Loucy (cell line): ENCODE measurements at regions not wholly inside any gene's neighbourhood (a gene's known extent, or its start where the extent isn't known, plus 50 kb on each side); places are given as distances from the start of the nearest gene placed in this dataset.

Experiments used
- H2AFZ ChIP-seq: fragments of 200-600 bp; sonication (generic); 2 replicates; pipeline ENCODE4 v1.6.0; 2016; ENCODE audit warnings: antibody characterized with exemption, mild to moderate bottlenecking, low read length, moderate library complexity
- H3F3A ChIP-seq: fragments of 200-600 bp; 2 replicates; pipeline ENCODE4 v1.6.0; 2016; ENCODE audit warnings: antibody characterized with exemption, low read depth, mild to moderate bottlenecking
- H3K27me3 ChIP-seq: fragments of 200-600 bp; sonication (generic); 2 replicates; pipeline ENCODE4 v1.6.1; 2014; ENCODE audit warnings: low read length, mild to moderate bottlenecking; ENCODE audit not compliant: insufficient read depth, poor library complexity, severe bottlenecking
- H3K36me3 ChIP-seq: fragments of 200-600 bp; sonication (generic); 2 replicates; pipeline ENCODE4 v1.6.1; 2016; ENCODE audit warnings: low read length; ENCODE audit not compliant: insufficient read depth
- H3K4me1 ChIP-seq: fragments of 200-600 bp; sonication (generic); 2 replicates; pipeline ENCODE4 v1.5.1; 2014; ENCODE audit warnings: low read length, mild to moderate bottlenecking; ENCODE audit not compliant: insufficient read depth, poor library complexity, severe bottlenecking
- H3K4me2 ChIP-seq: fragments of 200-600 bp; sonication (generic); 2 replicates; pipeline ENCODE4 v1.6.0; 2014; ENCODE audit warnings: antibody characterized with exemption, low read length, low read depth, mild to moderate bottlenecking; ENCODE audit not compliant: poor library complexity, severe bottlenecking
- H3K4me3 ChIP-seq: fragments of 200-600 bp; sonication (generic); 2 replicates; pipeline ENCODE4 v1.5.1; 2014; ENCODE audit warnings: low read length, mild to moderate bottlenecking, mixed read lengths; ENCODE audit not compliant: poor library complexity, severe bottlenecking
- H3K79me2 ChIP-seq: fragments of 200-600 bp; sonication (generic); 2 replicates; pipeline ENCODE4 v1.6.1; 2014; ENCODE audit warnings: low read length; ENCODE audit not compliant: insufficient read depth
- H3K9ac ChIP-seq: fragments of 200-600 bp; sonication (generic); 2 replicates; pipeline ENCODE4 v1.6.0; 2014; ENCODE audit warnings: mild to moderate bottlenecking, low read depth, low read length, moderate library complexity; ENCODE audit not compliant: poor library complexity, severe bottlenecking
- H3K9me2 ChIP-seq: fragments of 200-600 bp; sonication (generic); replicated peaks from 2 replicates; pipeline ENCODE4 v1.6.1; 2016; ENCODE audit warnings: low read depth, low read length, mixed read lengths
- H3K9me3 ChIP-seq: fragments of 200-600 bp; sonication (generic); 2 replicates; pipeline ENCODE4 v1.6.1; 2014; ENCODE audit warnings: mild to moderate bottlenecking, antibody characterized with exemption, low read length, low read depth; ENCODE audit not compliant: insufficient read depth
- H4K20me1 ChIP-seq: fragments of 200-600 bp; sonication (generic); 2 replicates; pipeline ENCODE4 v1.6.0; 2014; ENCODE audit warnings: antibody characterized with exemption, low read length, mild to moderate bottlenecking; ENCODE audit not compliant: insufficient read depth, poor library complexity, severe bottlenecking
- CTCF ChIP-seq: fragments of 200-600 bp; sonication (generic); conservative IDR thresholded peaks from 2 replicates; pipeline ENCODE4 v1.5.1; 2014; ENCODE audit warnings: mild to moderate bottlenecking, antibody characterized with exemption, low read length
- EZH2phosphoT487 ChIP-seq: fragments of 200-600 bp; IDR thresholded peaks from 2 replicates; pipeline ENCODE4 v1.6.1; 2018; ENCODE audit warnings: antibody characterized with exemption, mild to moderate bottlenecking, moderate library complexity, borderline replicate concordance

GRCh38 chr13:67754012-67754411 is 523.9 kb upstream of the PCDH9 start:
- Histone ChIP-seq H3K4me1 (no peaks in the 10 kb centered on the region), H3K9ac (no peak overlapping the region), H3K9me3 (no peaks in the 10 kb centered on the region), H3K79me2 (no peaks in the 10 kb centered on the region), H3K36me3 (no peaks in the 10 kb centered on the region), H3K27me3 (no peaks in the 10 kb centered on the region), H3K9me2 (no peaks in the 10 kb centered on the region), H3F3A (no peaks in the 10 kb centered on the region), H4K20me1 (no peaks in the 10 kb centered on the region), H3K4me2 (no peak overlapping the region), H2AFZ (no peak overlapping the region), H3K4me3 (no peak overlapping the region)
- no peak for TF ChIP-seq EZH2phosphoT487
- TF ChIP-seq CTCF = no peak

- H4K20me1 ChIP-seq = no peaks in the 10 kb centered on the region
- no peaks in the 10 kb centered on the region for H3F3A ChIP-seq
- TF ChIP-seq CTCF (no peak), EZH2phosphoT487 (no peak)
- no peak overlapping the region for H3K4me3 ChIP-seq
- H3K27me3 ChIP-seq = no peaks in the 10 kb centered on the region
- H3K79me2 ChIP-seq = no peaks in the 10 kb centered on the region
- no peak overlapping the region for H3K4me2 ChIP-seq
- no peak overlapping the region for H3K9ac ChIP-seq
- H3K36me3 ChIP-seq = no peaks in the 10 kb centered on the region
- H3K9me3 ChIP-seq = no peaks in the 10 kb centered on the region
- no peaks in the 10 kb centered on the region for H3K9me2 ChIP-seq
- no peaks in the 10 kb centered on the region for H3K4me1 ChIP-seq
- no peak overlapping the region for H2AFZ ChIP-seq
Observed at GRCh38 chr13:67752759-67753158, 522.6 kb upstream of the PCDH9 start.

- Histone ChIP-seq H3K4me3 (no peak overlapping the region), H3K9ac (no peak overlapping the region), H4K20me1 (no peaks in the 10 kb centered on the region), H2AFZ (no peak overlapping the region), H3K9me2 (no peaks in the 10 kb centered on the region), H3K9me3 (no peaks in the 10 kb centered on the region), H3K36me3 (no peaks in the 10 kb centered on the region), H3K4me1 (no peaks in the 10 kb centered on the region), H3K27me3 (no peaks in the 10 kb centered on the region), H3K4me2 (no peak overlapping the region), H3K79me2 (no peaks in the 10 kb centered on the region), H3F3A (no peaks in the 10 kb centered on the region)
- TF ChIP-seq EZH2phosphoT487 (no peak), CTCF (no peak)
Observed at GRCh38 chr13:67742478-67742877, 512.3 kb upstream of the PCDH9 start.
